AG09319 (cell line): ENCODE measurements at regions not wholly inside any gene's neighbourhood (a gene's known extent, or its start where the extent isn't known, plus 50 kb on each side); places are given as distances from the start of the nearest gene placed in this dataset.

Experiments used
- DNase-seq: peaks from one replicate; pipeline ENCODE4 v3.0.0-alpha.2; 2010; ENCODE audit warnings: low read depth; ENCODE audit errors: extremely low read depth
- CTCF ChIP-seq: IDR thresholded peaks from 2 replicates; pipeline ENCODE4 v1.5.1; 2011; ENCODE audit warnings: low read depth, mild to moderate bottlenecking, inconsistent platforms, low read length, moderate library complexity

- no peak for DNase-seq
- TF ChIP-seq CTCF, result no peak
Observed at GRCh38 chr14:82878951-82879350, 1345.3 kb upstream of the SEL1L start.

- DNase-seq, result no peak
- no peak for TF ChIP-seq CTCF
Observed at GRCh38 chr14:82879949-82880535, 1346.4 kb upstream of the SEL1L start.

DNA sequence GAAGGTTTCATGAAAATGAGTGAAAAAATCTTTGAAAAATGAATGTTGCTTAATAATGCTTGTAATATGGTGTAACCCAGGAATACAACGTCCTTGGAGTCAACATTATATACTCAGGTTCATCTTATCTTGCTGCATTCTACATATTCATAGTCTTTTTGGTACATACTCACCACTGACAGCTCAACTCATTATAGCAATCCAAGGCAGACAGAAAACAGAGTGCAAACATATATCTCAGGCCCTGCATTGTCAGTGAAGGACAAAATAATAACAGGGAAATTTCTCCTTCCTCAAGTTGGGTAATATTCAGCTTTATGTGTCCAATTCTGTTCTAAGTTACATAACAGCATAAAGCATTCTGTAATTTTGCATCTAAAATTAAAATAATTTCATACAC lies 1353.0 kb upstream of the SEL1L start:
- no peak for TF ChIP-seq CTCF
- no peak for DNase-seq

- DNase-seq, result no peak
- no peak for TF ChIP-seq CTCF
Observed at GRCh38 chr14:82889701-82890100, 1356.0 kb upstream of the SEL1L start.

GRCh38 chr14:82896476-82896875 lies 1362.8 kb upstream of the SEL1L start:
- TF ChIP-seq CTCF, result no peak
- DNase-seq, result no peak

DNA sequence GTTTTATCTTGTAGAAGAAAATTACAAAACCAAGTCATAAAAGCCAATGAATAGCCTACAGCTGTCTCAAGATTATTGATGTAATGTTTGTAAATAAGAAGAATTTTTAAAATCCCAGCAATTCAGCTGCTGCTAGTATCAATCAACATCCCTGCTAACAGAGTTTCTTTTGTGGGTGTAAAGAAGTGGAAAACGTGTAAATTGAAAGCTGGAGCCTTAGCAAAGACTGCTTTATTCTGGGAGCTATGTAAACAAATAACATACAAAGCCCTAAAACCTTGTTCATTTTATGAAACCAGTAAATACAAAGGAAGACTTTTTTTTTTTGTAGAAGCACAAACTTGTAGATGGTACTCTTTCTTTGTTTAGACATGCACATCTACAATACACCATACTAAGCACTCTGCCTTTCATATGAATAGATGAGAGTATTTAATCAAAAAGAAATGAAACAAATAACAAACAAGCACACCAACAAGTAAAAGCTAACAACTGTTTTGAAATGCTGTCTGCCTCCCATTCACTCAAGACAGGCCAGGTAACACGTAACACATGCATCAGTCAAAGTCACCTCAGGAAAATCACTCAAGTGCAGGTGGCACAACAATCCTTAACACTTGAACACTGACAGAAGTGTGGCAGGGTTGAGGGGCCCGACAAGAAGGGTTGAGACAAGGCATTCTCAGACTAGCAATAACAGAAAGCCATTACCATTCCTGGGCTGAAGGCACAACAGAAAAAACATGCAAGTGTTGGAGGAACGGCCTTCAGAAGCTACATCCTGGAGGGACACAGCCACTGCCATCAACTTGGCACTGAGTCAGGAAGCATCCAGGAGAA lies 1364.0 kb upstream of the SEL1L start:
- TF ChIP-seq CTCF, result no peak
- DNase-seq, result no peak

DNA sequence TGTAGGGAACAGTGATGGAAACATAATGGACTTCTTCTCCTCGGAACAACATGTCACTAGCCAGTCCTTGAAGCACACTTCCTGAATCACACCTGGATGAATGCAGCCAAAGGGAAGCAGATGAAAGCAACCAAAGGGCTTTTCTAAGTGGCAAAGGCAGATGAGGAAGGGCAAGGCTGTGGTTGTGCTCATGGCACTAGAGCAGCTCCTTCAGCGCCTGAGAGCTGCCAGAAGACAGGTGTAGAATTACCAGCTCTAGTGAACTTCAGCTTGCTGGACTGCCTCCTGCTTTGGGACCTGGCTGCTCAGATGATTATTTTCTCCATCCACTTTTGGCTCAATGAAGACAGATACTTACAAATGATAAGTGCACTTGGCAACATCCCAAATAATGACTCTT lies 1372.1 kb upstream of the SEL1L start:
- TF ChIP-seq CTCF, result no peak
- DNase-seq, result no peak
